HEK293 (cell line): ENCODE measurements at regions not wholly inside any gene's neighbourhood (a gene's known extent, or its start where the extent isn't known, plus 50 kb on each side); places are given as distances from the start of the nearest gene placed in this dataset.

Experiments used
- CTCF ChIA-PET: fragments of 350-600 bp; formaldehyde crosslinking; extraction: SDS; loops from one replicate; lab custom pipeline; 2021; ENCODE audit warnings: antibody characterized with exemption; lab: Yijun Ruan, JAX
- POLR2A ChIA-PET: fragments of 300-600 bp; formaldehyde crosslinking; extraction: SDS; loops from one replicate; lab custom pipeline; 2020; ENCODE audit warnings: antibody characterized with exemption, inconsistent platforms; lab: Yijun Ruan, JAX
- H3K27ac ChIP-seq: fragments of 200-500 bp; sonication (Bioruptor generic); 2 replicates; pipeline ENCODE4 v1.5.1; 2014; ENCODE audit warnings: low read depth, low read length, control low read depth, inconsistent platforms; ENCODE audit errors: extremely low read depth
- H3K36me3 ChIP-seq, 2 experiments: fragments of 200-500 bp in 1 of 2; sonication (Bioruptor generic) in 1 of 2; 1 replicate in 1 of 2; 2 replicates in 1 of 2; pipeline ENCODE4 v1.5.1; 2014 to 2017; ENCODE audit warnings: inconsistent platforms in 2 of 2, low read length in 2 of 2; ENCODE audit not compliant: control insufficient read depth in 2 of 2, insufficient read depth in 1 of 2
- H3K4me1 ChIP-seq: fragments of 200-500 bp; sonication (Bioruptor generic); 2 replicates; pipeline ENCODE4 v1.5.1; 2014; ENCODE audit warnings: mild to moderate bottlenecking, low read length, inconsistent platforms; ENCODE audit not compliant: control insufficient read depth, insufficient read depth
- H3K4me3 ChIP-seq: 2 replicates; pipeline ENCODE4 v1.5.1; 2011; ENCODE audit warnings: low read depth, mild to moderate bottlenecking, control low read depth, low read length, moderate library complexity
- H3K9me3 ChIP-seq: fragments of 200-500 bp; sonication (Bioruptor generic); 2 replicates; pipeline ENCODE4 v1.5.1; 2014; ENCODE audit warnings: low read depth, low read length, inconsistent platforms; ENCODE audit not compliant: control insufficient read depth, insufficient read depth
- BCL11B ChIP-seq: fragments of 450-650 bp; formaldehyde crosslinking; IDR thresholded peaks from 2 replicates; pipeline ENCODE4 v1.5.1; 2016; ENCODE audit warnings: low read depth, missing biosample characterization, missing genetic modification characterization
- GFI1B ChIP-seq: fragments of 450-650 bp; formaldehyde crosslinking; IDR thresholded peaks from 2 replicates; pipeline ENCODE4 v1.5.1; 2016; ENCODE audit warnings: missing biosample characterization, missing genetic modification characterization
- HIC1 ChIP-seq: fragments of 450-650 bp; formaldehyde crosslinking; IDR thresholded peaks from 2 replicates; pipeline ENCODE4 v1.5.1; 2016; ENCODE audit warnings: missing biosample characterization, missing genetic modification characterization
- HOXC10 ChIP-seq: sonication (generic); formaldehyde crosslinking; IDR thresholded peaks from 2 replicates; pipeline ENCODE4 v1.8.1; 2023; ENCODE audit warnings: mild to moderate bottlenecking, missing genetic modification reagents
- HOXD13 ChIP-seq: sonication (generic); formaldehyde crosslinking; IDR thresholded peaks from 2 replicates; pipeline ENCODE4 v1.8.0; 2022; ENCODE audit warnings: missing genetic modification reagents, borderline replicate concordance
- MEIS1 ChIP-seq: sonication (generic); formaldehyde crosslinking; IDR thresholded peaks from 2 replicates; pipeline ENCODE4 v1.8.1; 2022; ENCODE audit warnings: missing genetic modification reagents, mild to moderate bottlenecking, borderline replicate concordance
- RBAK ChIP-seq: fragments of 450-650 bp; formaldehyde crosslinking; IDR thresholded peaks from 2 replicates; pipeline ENCODE4 v1.5.1; 2016; ENCODE audit warnings: missing biosample characterization, missing genetic modification characterization
- ZBTB20 ChIP-seq: fragments of 450-650 bp; formaldehyde crosslinking; IDR thresholded peaks from 2 replicates; pipeline ENCODE4 v1.5.1; 2016; ENCODE audit warnings: missing biosample characterization, missing genetic modification characterization
- ZBTB7A ChIP-seq: fragments of 450-650 bp; formaldehyde crosslinking; IDR thresholded peaks from 2 replicates; pipeline ENCODE4 v1.5.1; 2016; ENCODE audit warnings: low read depth, missing biosample characterization, missing genetic modification characterization
- ZNF16 ChIP-seq: fragments of 450-650 bp; formaldehyde crosslinking; IDR thresholded peaks from 2 replicates; pipeline ENCODE4 v1.5.1; 2016; ENCODE audit warnings: low read depth, missing biosample characterization, missing genetic modification characterization
- ZNF184 ChIP-seq: fragments of 450-650 bp; IDR thresholded peaks from 2 replicates; pipeline ENCODE4 v1.5.1; 2018; ENCODE audit warnings: missing biosample characterization, mild to moderate bottlenecking, missing genetic modification characterization
- ZNF24 ChIP-seq: fragments of 450-650 bp; formaldehyde crosslinking; IDR thresholded peaks from 2 replicates; pipeline ENCODE4 v1.5.1; 2016; ENCODE audit warnings: missing biosample characterization, missing genetic modification characterization
- ZNF248 ChIP-seq: fragments of 450-650 bp; formaldehyde crosslinking; IDR thresholded peaks from 2 replicates; pipeline ENCODE4 v1.5.1; 2017; ENCODE audit warnings: missing biosample characterization, missing genetic modification characterization
- ZNF274 ChIP-seq, 2 experiments: fragments of 200-500 bp in 1 of 2; fragments of 450-650 bp in 1 of 2; sonication (Bioruptor generic) in 1 of 2; formaldehyde crosslinking in 1 of 2; IDR thresholded peaks; 2 replicates each; pipeline versions ENCODE4 v1.5.1 to v1.6.1; 2014 to 2016; ENCODE audit warnings: borderline replicate concordance in 1 of 2, inconsistent platforms in 1 of 2, low read length in 1 of 2, missing biosample characterization in 1 of 2, missing genetic modification characterization in 1 of 2
- ZNF292 ChIP-seq: fragments of 450-650 bp; formaldehyde crosslinking; IDR thresholded peaks from 2 replicates; pipeline ENCODE4 v1.5.1; 2016; ENCODE audit warnings: low read depth, missing biosample characterization, missing genetic modification characterization, borderline replicate concordance
- ZNF404 ChIP-seq: fragments of 450-650 bp; formaldehyde crosslinking; IDR thresholded peaks from 2 replicates; pipeline ENCODE4 v1.5.1; 2017; ENCODE audit warnings: missing biosample characterization, missing genetic modification characterization
- ZNF48 ChIP-seq: fragments of 450-650 bp; formaldehyde crosslinking; IDR thresholded peaks from 2 replicates; pipeline ENCODE4 v1.5.1; 2016; ENCODE audit warnings: missing biosample characterization, missing genetic modification characterization
- ZNF555 ChIP-seq: fragments of 450-650 bp; formaldehyde crosslinking; conservative IDR thresholded peaks from 2 replicates; pipeline ENCODE4 v1.5.1; 2017; ENCODE audit warnings: missing biosample characterization, mild to moderate bottlenecking, missing genetic modification characterization, inconsistent platforms
- ZNF561 ChIP-seq: fragments of 450-650 bp; IDR thresholded peaks from 2 replicates; pipeline ENCODE4 v1.5.1; 2018; ENCODE audit warnings: missing biosample characterization, missing genetic modification characterization, borderline replicate concordance
- ZNF660 ChIP-seq: fragments of 450-650 bp; IDR thresholded peaks from 2 replicates; pipeline ENCODE4 v1.5.1; 2018; ENCODE audit warnings: missing biosample characterization, mild to moderate bottlenecking, missing genetic modification characterization
- ZNF670 ChIP-seq: fragments of 450-650 bp; formaldehyde crosslinking; IDR thresholded peaks from 2 replicates; pipeline ENCODE4 v1.5.1; 2016; ENCODE audit warnings: missing biosample characterization, missing genetic modification characterization, low read depth
- ZNF747 ChIP-seq: fragments of 450-650 bp; formaldehyde crosslinking; IDR thresholded peaks from 2 replicates; pipeline ENCODE4 v1.5.1; 2016; ENCODE audit warnings: missing biosample characterization, missing genetic modification characterization
- ZSCAN16 ChIP-seq: fragments of 450-650 bp; formaldehyde crosslinking; IDR thresholded peaks from 2 replicates; pipeline ENCODE4 v1.5.1; 2016; ENCODE audit warnings: missing biosample characterization, missing genetic modification characterization
- TF ChIP-seq, protein P1 (sequence below): fragments of 450-650 bp; IDR thresholded peaks from 2 replicates; pipeline ENCODE4 v1.5.1; 2018; ENCODE audit warnings: missing biosample characterization, missing genetic modification characterization
- TF ChIP-seq, protein P2 (sequence below): fragments of 450-650 bp; IDR thresholded peaks from 2 replicates; pipeline ENCODE4 v1.5.1; 2018; ENCODE audit warnings: missing biosample characterization, mild to moderate bottlenecking, missing genetic modification characterization
- TF ChIP-seq, protein P3 (sequence below): fragments of 450-650 bp; formaldehyde crosslinking; conservative IDR thresholded peaks from 2 replicates; pipeline ENCODE4 v1.5.1; 2016; ENCODE audit warnings: low read depth, missing biosample characterization, missing genetic modification characterization

- no peak for TF ChIP-seq ZNF292 (tag by site-specific recombination)
- no peak for TF ChIP-seq ZNF670 (tag by site-specific recombination)
- no peak for TF ChIP-seq HOXD13
- no peak for TF ChIP-seq BCL11B (tag by site-specific recombination)
- TF ChIP-seq MEIS1, result no peak
Observed at GRCh38 chr16:59161679-59162078, 427.6 kb upstream of the GOT2 start (continued).

- CTCF ChIA-PET, result no interaction called here
- no peak for TF ChIP-seq ZNF404 (tag by site-specific recombination)
- TF ChIP-seq ZNF24 (tag by site-specific recombination), result no peak
- TF ChIP-seq RBAK (tag by site-specific recombination), result no peak
- no peak for TF ChIP-seq HOXC10
- TF ChIP-seq, protein P1, sequence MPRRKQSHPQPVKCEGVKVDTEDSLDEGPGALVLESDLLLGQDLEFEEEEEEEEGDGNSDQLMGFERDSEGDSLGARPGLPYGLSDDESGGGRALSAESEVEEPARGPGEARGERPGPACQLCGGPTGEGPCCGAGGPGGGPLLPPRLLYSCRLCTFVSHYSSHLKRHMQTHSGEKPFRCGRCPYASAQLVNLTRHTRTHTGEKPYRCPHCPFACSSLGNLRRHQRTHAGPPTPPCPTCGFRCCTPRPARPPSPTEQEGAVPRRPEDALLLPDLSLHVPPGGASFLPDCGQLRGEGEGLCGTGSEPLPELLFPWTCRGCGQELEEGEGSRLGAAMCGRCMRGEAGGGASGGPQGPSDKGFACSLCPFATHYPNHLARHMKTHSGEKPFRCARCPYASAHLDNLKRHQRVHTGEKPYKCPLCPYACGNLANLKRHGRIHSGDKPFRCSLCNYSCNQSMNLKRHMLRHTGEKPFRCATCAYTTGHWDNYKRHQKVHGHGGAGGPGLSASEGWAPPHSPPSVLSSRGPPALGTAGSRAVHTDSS (tag by site-specific recombination), result no peak
- TF ChIP-seq ZBTB20 (tag by site-specific recombination), result no peak
- no peak for TF ChIP-seq ZNF747 (tag by site-specific recombination)
- TF ChIP-seq ZSCAN16 (tag by site-specific recombination), result no peak
- TF ChIP-seq HIC1 (tag by site-specific recombination), result no peak
- no peak for TF ChIP-seq ZNF660 (tag by site-specific recombination)
- no peak for TF ChIP-seq ZNF184 (tag by site-specific recombination)
- no peak for TF ChIP-seq ZNF292 (tag by site-specific recombination)
- no peak for TF ChIP-seq MEIS1
- TF ChIP-seq, protein P2, sequence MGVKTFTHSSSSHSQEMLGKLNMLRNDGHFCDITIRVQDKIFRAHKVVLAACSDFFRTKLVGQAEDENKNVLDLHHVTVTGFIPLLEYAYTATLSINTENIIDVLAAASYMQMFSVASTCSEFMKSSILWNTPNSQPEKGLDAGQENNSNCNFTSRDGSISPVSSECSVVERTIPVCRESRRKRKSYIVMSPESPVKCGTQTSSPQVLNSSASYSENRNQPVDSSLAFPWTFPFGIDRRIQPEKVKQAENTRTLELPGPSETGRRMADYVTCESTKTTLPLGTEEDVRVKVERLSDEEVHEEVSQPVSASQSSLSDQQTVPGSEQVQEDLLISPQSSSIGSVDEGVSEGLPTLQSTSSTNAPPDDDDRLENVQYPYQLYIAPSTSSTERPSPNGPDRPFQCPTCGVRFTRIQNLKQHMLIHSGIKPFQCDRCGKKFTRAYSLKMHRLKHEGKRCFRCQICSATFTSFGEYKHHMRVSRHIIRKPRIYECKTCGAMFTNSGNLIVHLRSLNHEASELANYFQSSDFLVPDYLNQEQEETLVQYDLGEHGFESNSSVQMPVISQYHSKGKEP (tag by site-specific recombination), result no peak
- no peak for TF ChIP-seq ZNF561 (tag by site-specific recombination)
- TF ChIP-seq ZNF248 (tag by site-specific recombination), result no peak
- no peak for TF ChIP-seq GFI1B (tag by site-specific recombination)
- Histone ChIP-seq H3K27ac (no peak overlapping the region), H3K4me1 (no peaks in the 10 kb centered on the region), H3K4me3 (no peak overlapping the region), H3K36me3 (no peaks in the 10 kb centered on the region), H3K9me3 (no peaks in the 10 kb centered on the region)
- POLR2A ChIA-PET, result no interaction called here
Observed at GRCh38 chr16:59154295-59154694, 420.2 kb upstream of the GOT2 start.

DNA sequence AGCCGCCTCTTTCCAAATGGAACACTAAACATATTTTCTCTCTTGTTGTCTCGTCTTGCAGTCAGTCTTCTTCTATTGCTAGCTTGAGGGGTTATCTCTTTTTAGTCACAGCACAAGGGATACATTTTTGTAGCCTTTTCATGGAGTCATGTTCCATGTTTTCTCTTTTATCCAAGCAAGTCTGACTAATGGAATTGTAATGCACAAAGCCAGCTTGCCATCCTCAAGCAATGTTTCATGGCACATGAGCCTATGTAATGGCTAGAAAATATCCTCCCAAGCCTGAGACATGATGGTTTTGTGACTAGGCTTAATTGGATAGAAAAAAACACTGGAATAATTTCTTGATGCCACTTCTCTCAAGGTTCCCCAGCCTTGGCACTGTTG lies 414.6 kb upstream of the GOT2 start:
- H3K9me3 ChIP-seq, result no peaks in the 10 kb centered on the region
- no peaks in the 10 kb centered on the region for H3K36me3 ChIP-seq
- no peaks in the 10 kb centered on the region for H3K4me1 ChIP-seq
- H3K27ac ChIP-seq, result no peak overlapping the region
- no peak overlapping the region for H3K4me3 ChIP-seq
- ChIA-PET POLR2A (no interaction called here), CTCF (no interaction called here)
- TF ChIP-seq, protein P3, sequence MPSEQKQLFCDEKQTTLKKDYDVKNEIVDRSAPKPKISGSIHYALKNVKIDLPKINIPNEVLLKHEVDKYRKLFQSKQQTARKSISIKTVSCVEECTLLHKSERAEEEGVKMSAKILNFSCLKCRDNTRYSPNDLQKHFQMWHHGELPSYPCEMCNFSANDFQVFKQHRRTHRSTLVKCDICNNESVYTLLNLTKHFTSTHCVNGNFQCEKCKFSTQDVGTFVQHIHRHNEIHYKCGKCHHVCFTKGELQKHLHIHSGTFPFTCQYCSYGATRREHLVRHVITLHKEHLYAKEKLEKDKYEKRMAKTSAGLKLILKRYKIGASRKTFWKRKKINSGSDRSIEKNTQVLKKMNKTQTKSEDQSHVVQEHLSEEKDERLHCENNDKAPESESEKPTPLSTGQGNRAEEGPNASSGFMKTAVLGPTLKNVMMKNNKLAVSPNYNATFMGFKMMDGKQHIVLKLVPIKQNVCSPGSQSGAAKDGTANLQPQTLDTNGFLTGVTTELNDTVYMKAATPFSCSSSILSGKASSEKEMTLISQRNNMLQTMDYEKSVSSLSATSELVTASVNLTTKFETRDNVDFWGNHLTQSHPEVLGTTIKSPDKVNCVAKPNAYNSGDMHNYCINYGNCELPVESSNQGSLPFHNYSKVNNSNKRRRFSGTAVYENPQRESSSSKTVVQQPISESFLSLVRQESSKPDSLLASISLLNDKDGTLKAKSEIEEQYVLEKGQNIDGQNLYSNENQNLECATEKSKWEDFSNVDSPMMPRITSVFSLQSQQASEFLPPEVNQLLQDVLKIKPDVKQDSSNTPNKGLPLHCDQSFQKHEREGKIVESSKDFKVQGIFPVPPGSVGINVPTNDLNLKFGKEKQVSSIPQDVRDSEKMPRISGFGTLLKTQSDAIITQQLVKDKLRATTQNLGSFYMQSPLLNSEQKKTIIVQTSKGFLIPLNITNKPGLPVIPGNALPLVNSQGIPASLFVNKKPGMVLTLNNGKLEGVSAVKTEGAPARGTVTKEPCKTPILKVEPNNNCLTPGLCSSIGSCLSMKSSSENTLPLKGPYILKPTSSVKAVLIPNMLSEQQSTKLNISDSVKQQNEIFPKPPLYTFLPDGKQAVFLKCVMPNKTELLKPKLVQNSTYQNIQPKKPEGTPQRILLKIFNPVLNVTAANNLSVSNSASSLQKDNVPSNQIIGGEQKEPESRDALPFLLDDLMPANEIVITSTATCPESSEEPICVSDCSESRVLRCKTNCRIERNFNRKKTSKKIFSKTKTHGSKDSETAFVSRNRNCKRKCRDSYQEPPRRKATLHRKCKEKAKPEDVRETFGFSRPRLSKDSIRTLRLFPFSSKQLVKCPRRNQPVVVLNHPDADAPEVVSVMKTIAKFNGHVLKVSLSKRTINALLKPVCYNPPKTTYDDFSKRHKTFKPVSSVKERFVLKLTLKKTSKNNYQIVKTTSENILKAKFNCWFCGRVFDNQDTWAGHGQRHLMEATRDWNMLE (tag by site-specific recombination), result no peak
- TF ChIP-seq ZNF274 (IDR thresholded peaks at IDR 0.05; ENCODE audit: low read length) (no peak), ZNF274 (tag by site-specific recombination; IDR thresholded peaks at IDR 0.05; ENCODE audit: borderline replicate concordance) (no peak), ZNF48 (tag by site-specific recombination) (no peak), ZBTB7A (tag by site-specific recombination) (no peak), ZNF16 (tag by site-specific recombination) (no peak), ZNF555 (tag by site-specific recombination) (no peak)
